GM18909 (cell line): ENCODE measurements at regions not wholly inside any gene's neighbourhood (a gene's known extent, or its start where the extent isn't known, plus 50 kb on each side); places are given as distances from the start of the nearest gene placed in this dataset.

Source experiments
- ATAC-seq: cut with Tn5 transposase; IDR thresholded peaks from one replicate; pipeline ENCODE4 v1.9.1; 2021; ENCODE audit warnings: mild to moderate bottlenecking; ENCODE audit not compliant: unreplicated experiment, poor library complexity

DNA sequence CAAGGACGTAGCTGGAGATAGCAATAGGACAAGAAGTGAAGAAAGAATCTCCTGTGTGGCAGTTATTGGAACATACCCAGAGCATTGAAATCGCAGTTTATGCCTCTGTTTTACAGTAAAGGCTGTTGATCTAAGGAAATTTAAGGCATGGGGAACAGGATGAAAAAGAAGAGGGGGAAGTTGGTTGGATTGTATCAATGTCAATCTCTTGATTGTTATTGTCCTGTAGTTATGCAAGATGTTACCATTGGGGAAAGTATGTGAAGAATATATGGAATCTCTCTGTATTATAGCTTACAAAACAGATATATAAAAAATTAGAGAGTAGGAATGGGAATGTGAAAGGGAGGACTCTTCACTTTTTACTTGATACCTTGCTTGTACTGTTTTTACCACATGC is 195.6 kb upstream of the NREP start:
- no peak for ATAC-seq

DNA sequence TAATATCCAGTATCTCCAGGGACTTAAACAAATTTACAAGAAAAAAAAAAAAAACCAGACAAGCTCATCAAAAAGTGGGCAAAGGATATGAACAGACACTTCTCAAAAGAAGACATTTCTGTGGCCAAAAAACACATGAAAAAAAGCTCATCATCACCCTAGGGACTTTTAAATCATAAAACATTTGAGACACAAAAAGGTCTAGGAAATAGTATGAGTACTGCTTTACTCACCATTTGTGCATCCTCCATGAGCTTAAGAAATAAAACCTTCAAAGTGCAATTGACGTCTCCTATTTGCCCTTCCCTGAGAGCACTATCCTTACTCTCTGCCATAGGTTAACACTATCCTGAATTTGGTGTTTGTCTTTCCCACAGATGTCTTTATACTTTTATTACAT is 193.7 kb upstream of the NREP start:
- no peak for ATAC-seq

DNA sequence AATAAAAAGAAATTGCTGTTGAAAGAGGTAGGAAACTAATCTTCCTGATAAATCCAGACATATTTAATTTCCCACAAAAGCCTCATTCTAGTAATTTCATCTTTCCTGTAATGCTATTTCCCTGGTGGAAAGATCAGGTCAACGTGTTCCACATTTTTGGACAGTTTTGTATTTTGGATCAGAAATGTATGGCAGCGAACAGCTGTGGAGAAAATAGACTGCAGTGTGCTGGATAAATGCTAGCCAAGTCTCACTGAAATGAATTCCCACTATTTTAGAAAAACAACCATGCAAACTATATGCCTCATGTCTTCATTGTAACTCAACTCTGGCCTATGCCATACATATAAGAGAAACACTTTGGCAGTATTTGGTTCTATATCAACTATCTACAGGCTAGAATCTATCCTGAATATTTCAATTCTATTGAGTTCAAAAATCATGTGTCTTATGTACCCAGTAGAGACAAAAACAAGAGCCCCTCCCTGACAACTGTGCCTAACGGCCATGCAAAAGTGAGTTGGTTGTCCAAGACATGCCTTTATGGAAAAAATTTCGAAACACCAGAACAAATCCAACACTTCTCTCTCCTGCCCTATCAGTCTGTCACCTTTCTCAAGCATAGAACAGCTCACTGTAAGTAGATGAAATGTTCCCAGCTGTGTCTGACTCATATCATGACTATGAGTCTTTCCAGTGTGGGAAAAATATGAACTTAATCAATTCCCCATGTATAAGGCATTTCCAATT is 191.3 kb upstream of the NREP start:
- no peak for ATAC-seq

DNA sequence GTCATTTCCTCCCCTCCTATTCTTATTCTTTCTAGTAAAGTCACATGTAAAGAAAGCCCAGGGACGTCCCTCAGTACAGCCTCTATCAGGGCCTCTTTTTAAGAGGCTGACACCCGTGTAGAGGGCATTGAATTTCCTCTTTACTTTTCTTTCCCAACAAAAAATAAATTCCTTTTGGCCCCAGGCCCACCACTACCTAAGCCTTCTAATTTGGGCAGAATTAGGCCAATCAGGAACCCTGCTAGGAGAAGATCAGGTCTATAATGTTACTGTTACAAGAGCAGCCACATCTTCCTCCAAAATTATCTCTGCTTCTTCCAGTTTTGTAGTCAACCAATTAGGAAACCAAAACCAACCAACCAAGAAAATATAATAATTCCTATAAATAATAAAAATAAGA is 189.6 kb upstream of the NREP start:
- no peak for ATAC-seq

DNA sequence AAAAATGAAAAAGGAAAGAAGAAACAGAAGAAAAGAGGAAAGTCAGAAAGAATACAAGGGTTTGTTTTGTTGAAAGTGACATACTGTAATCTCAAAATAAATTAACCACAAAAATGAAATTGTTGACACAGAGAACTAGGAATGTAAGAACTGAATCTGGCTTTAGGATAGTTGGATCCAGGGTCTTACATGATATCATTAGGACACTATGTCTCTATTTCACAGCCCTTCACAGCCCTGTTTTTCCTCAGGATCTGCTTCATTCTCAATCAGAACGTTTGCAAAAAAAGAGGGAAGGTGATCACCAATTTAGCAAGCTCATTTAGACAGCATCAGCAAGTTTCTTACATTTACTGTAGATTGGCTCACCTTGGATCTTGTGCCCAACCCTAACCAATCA is 188.5 kb upstream of the NREP start:
- ATAC-seq: no peak

DNA sequence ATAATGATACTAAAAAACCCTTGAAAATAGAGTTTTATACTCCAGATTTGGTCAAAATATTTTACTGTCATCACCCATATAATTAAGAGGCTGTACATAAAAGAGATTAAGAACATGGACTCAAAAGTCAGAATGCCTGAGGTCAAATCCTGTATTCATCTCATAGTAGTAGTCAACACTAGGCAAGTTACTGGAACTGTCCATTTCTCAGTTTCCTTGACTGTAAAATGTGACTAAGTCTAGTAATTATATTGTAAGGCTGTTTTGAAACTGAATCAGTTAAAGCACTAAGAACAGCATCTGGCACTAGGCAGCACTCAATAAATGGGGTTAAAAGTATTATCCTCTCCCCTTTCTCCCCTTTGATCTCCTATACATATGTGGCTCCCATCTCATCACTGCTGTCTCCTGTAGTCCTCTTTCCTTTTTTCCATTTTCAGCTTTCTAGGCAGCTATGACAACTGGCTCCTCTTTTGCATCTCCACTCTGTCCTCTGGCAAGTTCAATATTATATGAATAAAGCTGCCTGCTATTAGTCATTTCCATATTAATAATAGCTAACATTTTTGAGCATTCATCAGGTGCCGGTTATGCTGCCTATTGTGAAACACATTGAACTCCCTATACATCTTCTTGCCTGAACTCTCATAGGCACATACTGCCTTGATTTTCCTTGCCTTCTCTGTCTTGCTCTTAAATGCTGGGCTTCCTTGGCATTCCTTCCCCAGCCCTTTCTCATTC is 185.8 kb upstream of the NREP start:
- no peak for ATAC-seq

DNA sequence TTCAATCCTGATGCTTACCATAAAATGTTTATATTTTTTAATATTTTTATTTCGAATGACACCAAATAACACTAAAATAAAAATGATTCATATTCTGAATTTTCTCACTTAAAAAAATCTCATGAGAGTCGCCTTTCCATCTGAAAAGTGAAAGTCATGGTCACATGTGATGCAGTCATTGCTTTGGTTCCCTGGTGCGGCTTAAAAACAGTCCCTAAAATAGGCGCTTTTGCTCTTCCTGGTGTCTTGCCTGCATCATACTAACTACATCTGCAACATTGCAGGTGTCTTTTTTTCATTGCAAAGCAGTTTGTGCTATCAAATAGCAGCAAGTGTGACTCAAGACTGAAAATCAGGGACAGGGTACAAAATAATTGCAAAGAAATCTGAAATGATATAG is 185.2 kb upstream of the NREP start:
- no peak for ATAC-seq

DNA sequence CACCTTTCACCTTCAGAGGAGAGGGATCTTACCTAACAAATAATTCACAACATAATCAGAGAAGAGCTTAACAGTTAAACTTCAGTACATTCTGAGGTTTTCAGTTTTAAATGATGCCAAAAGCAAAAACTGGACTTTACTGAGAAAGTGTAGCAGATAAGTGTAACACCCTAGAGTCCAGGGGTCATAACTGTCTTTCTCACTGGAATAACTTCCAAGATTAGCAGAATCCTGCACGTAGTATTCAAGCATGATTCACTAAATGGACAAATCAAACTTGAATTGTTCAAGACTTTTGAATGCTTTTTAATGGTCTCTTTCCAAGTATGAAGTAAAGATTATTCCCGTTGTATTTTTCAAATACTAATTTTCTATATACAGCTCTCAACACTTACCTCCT is 180.1 kb upstream of the NREP start:
- no peak for ATAC-seq

DNA sequence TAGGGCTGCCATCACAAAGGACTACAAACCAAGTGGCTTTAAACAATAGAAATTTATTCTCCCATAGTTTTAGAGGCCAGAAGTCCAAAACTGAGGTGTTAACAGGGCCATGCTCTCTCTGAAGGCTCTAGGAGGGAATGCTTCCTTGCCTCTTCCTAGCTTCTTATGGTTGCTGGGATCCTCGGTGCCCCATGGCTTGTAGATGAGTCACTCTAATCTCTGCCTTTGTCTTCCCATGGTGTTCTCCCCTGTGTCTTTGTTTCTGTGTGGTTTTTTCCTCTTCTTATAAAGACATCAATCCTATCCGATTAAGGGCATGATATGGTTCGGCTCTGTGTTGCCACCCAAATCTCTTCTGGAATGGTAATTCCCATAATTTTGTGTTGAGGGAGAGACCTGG is 178.8 kb upstream of the NREP start:
- ATAC-seq: no peak

DNA sequence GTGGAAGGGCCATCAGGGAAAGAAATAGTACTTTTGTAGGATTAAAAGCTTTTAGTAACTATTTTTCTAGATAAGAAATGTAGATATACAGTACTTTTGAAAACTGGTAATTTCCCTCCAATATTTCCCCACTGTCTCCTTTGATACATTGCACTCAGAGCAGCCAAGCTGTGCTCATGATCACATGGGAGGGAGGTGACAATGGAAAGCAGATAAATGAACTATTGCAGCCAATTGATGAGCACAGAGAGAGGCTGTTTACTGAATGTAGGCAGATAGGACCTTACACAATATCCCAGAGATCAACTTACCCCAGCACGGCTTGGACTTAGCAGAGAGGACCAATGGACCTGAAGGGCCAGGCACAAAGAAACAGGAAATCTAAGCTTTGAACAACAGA is 178.0 kb upstream of the NREP start:
- no peak for ATAC-seq

DNA sequence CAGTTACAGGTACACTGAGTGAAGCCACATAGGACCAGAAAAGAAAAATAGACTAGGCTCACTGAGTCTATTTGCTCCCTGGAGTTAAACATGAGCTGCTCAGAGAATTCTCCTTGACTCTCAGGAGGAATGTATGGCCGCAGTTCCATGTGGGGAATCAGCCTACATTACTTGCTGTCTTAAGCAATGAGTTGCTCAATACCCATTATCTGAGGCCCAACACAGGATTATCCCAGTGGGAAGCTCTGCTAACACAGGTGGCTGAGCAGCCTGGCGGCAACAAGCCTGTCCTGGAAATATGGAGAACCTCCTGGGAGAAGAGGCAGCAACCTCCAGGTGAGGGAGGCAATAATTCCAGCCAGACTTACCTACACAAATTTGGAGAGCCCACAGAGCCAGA is 177.5 kb upstream of the NREP start:
- no peak for ATAC-seq

DNA sequence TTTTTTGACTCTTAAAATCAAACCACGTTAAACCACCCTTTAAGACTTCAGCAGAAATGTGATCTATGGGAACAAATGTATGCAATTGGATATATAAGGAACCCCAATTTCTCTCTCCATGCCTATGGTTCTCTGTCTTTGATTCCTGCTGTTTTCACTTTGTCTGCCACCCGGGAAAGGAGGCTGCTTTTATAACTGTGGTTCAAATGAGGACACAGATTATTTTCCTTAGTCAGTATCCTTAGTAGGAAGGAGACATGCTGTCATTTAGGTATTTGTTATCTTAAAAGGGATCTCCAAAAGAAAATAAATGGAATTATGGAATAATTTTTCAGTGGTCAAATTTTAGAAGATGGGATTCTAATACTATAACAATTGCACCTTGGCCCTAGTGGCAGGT is 176.1 kb upstream of the NREP start:
- no peak for ATAC-seq

DNA sequence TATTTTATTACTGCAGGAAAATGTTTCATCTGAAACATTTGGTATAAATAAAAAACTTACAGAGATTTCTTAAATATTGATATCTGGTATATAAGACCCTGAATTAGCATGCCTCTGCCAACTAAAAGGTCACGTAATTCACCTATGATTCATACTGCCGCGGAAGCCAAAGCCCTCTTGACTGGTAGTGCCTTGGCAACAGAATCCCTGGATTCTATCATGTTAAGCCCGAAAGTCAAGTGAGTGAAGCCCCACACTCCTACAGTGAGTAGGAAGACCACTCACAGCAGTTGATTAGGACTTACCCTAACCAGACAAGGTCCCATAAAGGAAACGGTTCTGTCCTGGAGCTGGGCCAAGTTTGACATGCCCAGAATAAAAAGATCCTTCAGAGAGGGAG is 175.6 kb upstream of the NREP start:
- ATAC-seq: no peak

DNA sequence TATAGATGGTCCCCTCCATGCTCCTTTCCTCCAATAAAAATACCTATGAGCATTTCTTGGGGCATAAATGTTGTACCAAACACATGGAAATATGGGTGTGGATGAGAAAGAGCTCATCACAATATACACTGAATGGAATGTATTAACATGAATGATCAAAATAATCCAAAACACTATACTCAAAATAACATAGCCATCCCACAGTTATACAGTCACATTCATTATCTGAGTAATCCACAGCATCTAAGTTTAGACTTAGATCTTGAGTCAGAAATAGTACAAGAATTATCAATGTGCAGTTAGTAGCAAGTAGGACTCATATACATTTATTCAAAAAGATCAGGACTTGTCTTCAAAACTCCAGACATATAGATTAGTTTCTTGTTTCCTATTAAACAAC is 175.2 kb upstream of the NREP start:
- no peak for ATAC-seq

DNA sequence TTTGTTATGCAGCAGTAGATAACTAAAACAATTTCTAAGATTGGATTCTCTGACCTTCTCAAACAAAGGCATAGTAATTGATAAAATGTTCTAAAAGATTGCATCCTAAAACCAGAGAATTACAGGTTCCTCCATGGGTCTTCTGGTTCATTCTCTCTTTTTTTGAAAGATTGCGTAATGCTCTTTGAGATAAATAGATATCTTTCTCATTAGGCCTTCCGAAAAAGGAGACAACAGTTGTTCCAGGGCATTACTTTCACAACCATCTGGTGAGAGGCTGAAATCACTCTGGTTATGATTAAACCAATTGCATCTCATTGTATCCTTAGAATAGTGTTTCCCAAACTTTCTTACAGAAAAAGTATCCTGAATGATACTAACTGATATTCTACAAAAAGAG is 174.7 kb upstream of the NREP start:
- ATAC-seq: no peak

DNA sequence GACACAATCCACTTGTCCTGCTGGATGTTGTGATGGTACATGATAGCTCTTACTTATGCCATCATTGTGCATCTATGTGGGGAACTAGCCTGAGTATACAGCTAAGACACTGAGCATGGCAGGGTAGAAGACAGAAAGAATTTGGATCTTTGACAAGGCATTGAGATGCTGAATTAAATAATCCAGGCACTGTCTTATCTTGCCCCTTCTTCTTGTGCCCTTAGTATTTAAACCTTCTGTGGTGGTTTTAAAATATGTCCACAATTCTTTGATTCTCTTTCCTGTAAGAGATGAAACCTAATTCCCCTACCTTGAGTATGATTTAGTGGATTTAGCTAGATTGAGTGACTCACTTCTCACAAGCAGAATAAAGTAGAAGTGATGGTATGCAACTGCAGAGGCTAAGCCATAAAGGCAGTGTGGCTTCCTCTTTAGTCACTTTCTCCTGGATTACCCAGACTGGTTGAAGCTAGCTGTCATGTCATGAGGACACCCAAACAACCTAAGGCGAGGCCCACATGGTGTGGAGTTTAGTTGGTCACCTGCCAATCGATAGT is 174.0 kb upstream of the NREP start:
- ATAC-seq: no peak

DNA sequence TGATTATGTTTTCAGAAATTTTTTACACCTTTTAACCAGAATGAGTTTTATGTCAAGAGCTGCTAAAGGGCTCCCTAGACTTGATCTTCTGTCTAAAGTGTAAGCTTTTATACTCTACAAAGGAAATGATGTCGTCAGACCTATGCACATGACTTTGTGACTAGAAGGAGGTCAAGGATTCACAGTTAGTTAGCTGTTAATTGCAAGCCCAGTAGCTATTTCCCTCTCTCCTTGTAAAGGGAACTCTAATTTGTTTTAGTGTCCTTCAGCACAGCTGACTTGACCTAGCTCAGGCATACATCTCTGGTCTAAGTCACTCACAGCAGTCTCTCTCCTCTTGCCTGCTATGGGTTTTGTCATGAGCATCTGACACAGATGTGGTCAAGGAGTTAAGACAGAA is 173.5 kb upstream of the NREP start:
- no peak for ATAC-seq

DNA sequence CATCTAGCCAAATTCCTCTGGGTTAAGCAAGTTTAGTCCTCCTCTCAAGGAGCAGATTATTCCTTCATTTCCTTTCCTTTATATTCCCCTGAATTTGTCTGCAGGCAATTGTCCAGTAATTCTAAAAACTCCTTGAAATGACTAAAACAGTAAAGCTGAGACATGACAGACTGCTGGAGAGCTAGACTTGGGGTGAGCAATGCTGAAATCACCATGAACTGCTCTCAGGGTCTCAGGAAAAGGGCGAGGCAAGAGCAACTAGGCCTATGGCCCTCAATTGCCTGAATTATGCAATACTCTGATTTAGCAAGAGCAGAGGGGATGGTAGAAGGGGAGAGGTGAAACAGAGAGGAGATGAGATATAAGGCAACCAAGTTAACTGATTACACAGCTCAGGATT is 172.9 kb upstream of the NREP start:
- ATAC-seq: no peak

DNA sequence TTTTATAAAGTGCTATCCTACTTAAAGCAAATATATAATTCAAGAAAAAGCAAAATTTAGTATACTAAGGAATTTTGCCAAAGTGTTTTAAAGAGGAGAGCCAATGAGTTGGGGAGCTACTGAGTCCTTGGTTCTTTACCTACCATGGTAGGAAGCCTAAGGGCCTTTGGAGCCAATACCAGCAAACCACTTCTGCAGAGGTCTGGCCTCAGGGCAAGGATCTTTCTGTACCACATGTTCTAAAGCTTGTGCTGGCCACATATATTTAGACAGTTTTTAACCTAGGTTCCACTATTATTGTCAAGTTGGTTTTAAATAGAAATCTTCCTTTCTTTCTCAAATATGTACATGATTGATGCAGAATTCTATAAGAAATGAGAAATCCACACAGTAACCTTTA is 172.3 kb upstream of the NREP start:
- ATAC-seq: no peak

DNA sequence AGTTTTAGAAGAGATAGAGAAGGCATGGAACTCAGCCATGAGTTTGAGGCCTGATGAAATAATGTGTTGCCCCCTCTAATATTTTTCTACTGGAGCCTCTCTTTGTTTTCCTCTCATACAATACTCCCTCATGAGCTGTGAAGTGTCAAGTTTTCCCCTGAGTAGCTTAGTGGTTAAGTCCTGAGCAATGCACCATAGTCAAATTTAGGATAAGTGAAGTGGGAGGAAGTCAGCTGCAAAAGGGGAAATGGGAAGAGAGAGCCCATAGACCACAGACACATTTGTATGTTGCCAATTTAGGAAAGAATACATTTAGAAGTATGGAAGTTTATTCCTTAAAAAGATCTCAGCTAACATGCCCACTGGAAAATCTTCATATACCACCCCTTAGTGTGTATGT is 171.5 kb upstream of the NREP start:
- no peak for ATAC-seq

DNA sequence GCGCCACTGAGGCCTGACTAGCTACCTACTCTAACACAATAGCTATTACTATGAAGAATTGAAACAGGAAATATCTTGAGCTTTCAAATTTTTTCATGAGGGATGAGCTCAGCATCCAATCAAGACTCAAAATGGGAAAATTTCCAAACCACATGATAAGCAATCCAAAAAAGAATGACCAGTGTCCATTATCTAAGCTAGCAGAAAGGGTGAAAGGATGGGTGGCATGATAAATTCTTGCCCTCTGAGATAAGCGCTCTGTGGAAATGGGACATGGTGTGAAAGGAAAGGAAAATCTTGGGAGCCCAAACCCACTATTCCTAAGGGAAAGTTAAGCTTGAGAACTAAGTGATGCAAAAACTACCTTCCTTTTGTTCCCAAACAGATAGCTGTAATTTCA is 170.2 kb upstream of the NREP start:
- no peak for ATAC-seq

DNA sequence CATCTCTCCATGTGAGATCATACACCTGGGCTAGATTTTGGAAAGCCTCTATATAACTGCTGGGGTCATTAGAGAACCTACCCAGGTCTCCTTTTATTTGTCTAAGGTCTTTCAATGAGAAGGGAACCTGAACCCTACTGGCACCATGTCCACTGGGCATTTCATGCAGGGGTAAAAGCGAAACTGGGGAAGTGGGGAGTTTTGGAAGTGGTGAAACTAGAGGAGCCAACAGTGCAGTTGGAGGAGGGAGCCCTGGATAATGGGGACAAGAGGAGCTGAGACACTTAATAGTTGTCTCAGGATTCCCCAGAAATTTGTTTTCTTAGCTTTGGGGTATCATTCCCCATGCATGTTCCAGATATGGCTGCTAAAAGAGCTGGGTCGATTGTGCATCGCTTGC is 169.0 kb upstream of the NREP start:
- ATAC-seq: no peak
